HG03139 (cell line): ENCODE measurements at regions not wholly inside any gene's neighbourhood (a gene's known extent, or its start where the extent isn't known, plus 50 kb on each side); places are given as distances from the start of the nearest gene placed in this dataset.
"Not testable (repeated sequence)": the region's sequence is repeated elsewhere in the genome, so short reads cannot be mapped to it uniquely, and the experiment has no call there.

Source experiments
- ATAC-seq: cut with Tn5 transposase; IDR thresholded peaks from one replicate; pipeline ENCODE4 v1.9.1; 2021; ENCODE audit not compliant: unreplicated experiment

GRCh38 chr3:21979706-21980105 lies 228.7 kb upstream of the ZNF385D start:
- no peak for ATAC-seq

GRCh38 chr3:21989341-21990042 lies 238.5 kb upstream of the ZNF385D start:
- no peak for ATAC-seq

GRCh38 chr3:21991061-21991460 lies 240.1 kb upstream of the ZNF385D start:
- ATAC-seq, result no peak

GRCh38 chr3:21995079-21995607 lies 244.1 kb upstream of the ZNF385D start:
- no peak for ATAC-seq

GRCh38 chr3:22007368-22007767 lies 256.4 kb upstream of the ZNF385D start:
- no peak for ATAC-seq

- ATAC-seq, result no peak
Observed at GRCh38 chr3:22010997-22011396, 260.0 kb upstream of the ZNF385D start.

- ATAC-seq, result no peak
Observed at GRCh38 chr3:22012471-22012870, 261.5 kb upstream of the ZNF385D start.

- no peak for ATAC-seq
Observed at GRCh38 chr3:22013641-22014040, 262.6 kb upstream of the ZNF385D start.

- no peak for ATAC-seq
Observed at GRCh38 chr3:22016197-22016596, 265.2 kb upstream of the ZNF385D start.

GRCh38 chr3:22024638-22025037 lies 273.6 kb upstream of the ZNF385D start:
- not testable (repeated sequence) for ATAC-seq

- no peak for ATAC-seq
Observed at GRCh38 chr3:22029480-22029879, 278.5 kb upstream of the ZNF385D start.

- ATAC-seq, result no peak
Observed at GRCh38 chr3:22039161-22039560, 288.2 kb upstream of the ZNF385D start.

- no peak for ATAC-seq
Observed at GRCh38 chr3:22040150-22040549, 289.1 kb upstream of the ZNF385D start.

- ATAC-seq, result no peak
Observed at GRCh38 chr3:22045882-22046281, 294.9 kb upstream of the ZNF385D start.

- ATAC-seq, result no peak
Observed at GRCh38 chr3:22063500-22063899, 312.5 kb upstream of the ZNF385D start.

- ATAC-seq, result no peak
Observed at GRCh38 chr3:22068619-22069018, 317.6 kb upstream of the ZNF385D start.

- ATAC-seq, result no peak
Observed at GRCh38 chr3:22088204-22088603, 337.2 kb upstream of the ZNF385D start.

GRCh38 chr3:22089284-22089683 lies 338.3 kb upstream of the ZNF385D start:
- ATAC-seq, result peak; percentile 91

GRCh38 chr3:22091329-22091728 lies 340.3 kb upstream of the ZNF385D start:
- ATAC-seq, result no peak

GRCh38 chr3:22098021-22098420 lies 347.0 kb upstream of the ZNF385D start:
- ATAC-seq, result no peak

- no peak for ATAC-seq
Observed at GRCh38 chr3:22101351-22101750, 350.3 kb upstream of the ZNF385D start.

- ATAC-seq, result no peak
Observed at GRCh38 chr3:22101811-22102210, 350.8 kb upstream of the ZNF385D start.

GRCh38 chr3:22103423-22103822 lies 352.4 kb upstream of the ZNF385D start:
- ATAC-seq, result no peak
